ENCODE measurements at regions not wholly inside any gene's neighbourhood (a gene's known extent, or its start where the extent isn't known, plus 50 kb on each side); places are given as distances from the start of the nearest gene placed in this dataset.

GRCh38 chr10:52915391-52915790, 142.8 kb upstream of the MBL2 start:
- H3K27me3 Mint-ChIP-seq: no peaks in the 10 kb centered on the region
- no peaks in the 10 kb centered on the region for H3K9me3 Mint-ChIP-seq
- Histone ChIP-seq H3K4me1 (ENCODE audit: insufficient read depth, low read length) (no peaks in the 10 kb centered on the region), H3K36me3 (ENCODE audit: insufficient read depth, low read length) (no peaks in the 10 kb centered on the region), H3K27ac (ENCODE audit: low read depth in 1 of 2, low read length in 2 of 2) (no peak overlapping the region), H3K4me3 (ENCODE audit: low read length) (no peak overlapping the region), H3K27me3 (ENCODE audit: control insufficient read depth in 1 of 2, insufficient read depth in 2 of 2, low read length in 2 of 2) (no peaks in the 10 kb centered on the region), H3K9me3 (ENCODE audit: control insufficient read depth in 1 of 2, insufficient read depth in 1 of 2, low read length in 2 of 2) (no peaks in the 10 kb centered on the region)
- no peaks in the 10 kb centered on the region for H3K36me3 Mint-ChIP-seq (ENCODE audit: low read depth)
- ChIA-PET CTCF (no interaction called here), POLR2A (no interaction called here)
- ATAC-seq (ENCODE audit: poor library complexity) (no peak), DNase-seq (no peak)
- no peak overlapping the region for H3K27ac Mint-ChIP-seq
- H3K4me3 Mint-ChIP-seq: no peak overlapping the region
- intact Hi-C loops (cut with DNase I, micrococcal nuclease): no loop called here
- H3K4me1 Mint-ChIP-seq (ENCODE audit: low read depth): no peaks in the 10 kb centered on the region
- TF ChIP-seq CTCF (IDR thresholded peaks at IDR 0.05): no peak

DNA sequence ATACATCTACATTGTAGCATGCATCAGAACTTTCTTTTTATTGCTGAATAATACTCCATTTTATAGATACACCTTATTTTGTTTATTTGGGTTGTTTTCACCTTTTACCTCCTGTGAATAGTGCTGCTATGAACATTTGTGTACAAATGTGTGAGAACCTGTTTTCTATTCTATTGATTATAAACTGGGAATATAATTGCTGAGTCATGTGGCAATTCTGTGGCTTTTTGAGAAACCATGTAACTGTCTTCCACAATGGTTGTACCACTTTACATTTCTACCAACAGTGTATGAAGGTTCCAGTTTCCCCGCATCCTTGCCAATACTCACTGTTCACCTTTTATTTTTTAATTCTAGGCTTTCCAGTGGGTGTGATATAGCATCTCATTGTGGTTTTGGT, 138.6 kb upstream of the MBL2 start:
- H3K36me3 ChIP-seq (ENCODE audit: insufficient read depth, low read length): no peaks in the 10 kb centered on the region
- H3K27me3 ChIP-seq (ENCODE audit: control insufficient read depth in 1 of 2, insufficient read depth in 2 of 2, low read length in 2 of 2): no peaks in the 10 kb centered on the region
- DNase-seq (no peak), ATAC-seq (ENCODE audit: poor library complexity) (no peak)
- Mint-ChIP-seq H3K27ac (no peak overlapping the region), H3K4me3 (no peak overlapping the region), H3K4me1 (ENCODE audit: low read depth) (no peaks in the 10 kb centered on the region), H3K27me3 (no peaks in the 10 kb centered on the region), H3K36me3 (ENCODE audit: low read depth) (no peaks in the 10 kb centered on the region), H3K9me3 (no peaks in the 10 kb centered on the region)
- TF ChIP-seq CTCF (IDR thresholded peaks at IDR 0.05): no peak
- no peak overlapping the region for H3K4me3 ChIP-seq (ENCODE audit: low read length)
- no peaks in the 10 kb centered on the region for H3K4me1 ChIP-seq (ENCODE audit: insufficient read depth, low read length)
- no peaks in the 10 kb centered on the region for H3K9me3 ChIP-seq (ENCODE audit: control insufficient read depth in 1 of 2, insufficient read depth in 1 of 2, low read length in 2 of 2)
- intact Hi-C loops (cut with DNase I, micrococcal nuclease): no loop called here
- POLR2A ChIA-PET: no interaction called here
- CTCF ChIA-PET: no interaction called here
- no peak overlapping the region for H3K27ac ChIP-seq (ENCODE audit: low read depth in 1 of 2, low read length in 2 of 2)

DNA sequence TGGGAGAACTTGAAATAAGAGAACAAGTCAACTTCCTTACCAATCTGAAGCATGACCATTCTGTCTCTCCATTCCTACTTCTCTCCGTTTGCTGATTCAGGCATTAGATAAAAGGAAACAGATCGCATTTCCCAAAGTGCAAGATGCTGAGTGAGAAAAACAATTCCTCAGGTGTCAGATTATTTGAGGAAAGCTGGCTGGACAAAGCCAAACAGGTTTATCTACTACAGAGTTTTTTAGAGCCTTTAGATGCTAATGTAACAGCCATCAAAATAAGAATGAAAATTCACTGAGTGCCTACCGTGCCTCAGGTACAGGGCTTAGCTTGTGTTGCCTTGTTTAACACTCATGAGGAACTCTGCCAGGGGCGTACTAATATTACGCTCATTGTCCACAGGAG, 135.9 kb upstream of the MBL2 start:
- Mint-ChIP-seq H3K4me1 (ENCODE audit: low read depth) (no peaks in the 10 kb centered on the region), H3K9me3 (no peaks in the 10 kb centered on the region), H3K4me3 (no peak overlapping the region), H3K36me3 (ENCODE audit: low read depth) (no peaks in the 10 kb centered on the region), H3K27me3 (no peaks in the 10 kb centered on the region), H3K27ac (no peak overlapping the region)
- DNase-seq (no peak), ATAC-seq (ENCODE audit: poor library complexity) (no peak)
- intact Hi-C loops (cut with DNase I, micrococcal nuclease): no loop called here
- no peaks in the 10 kb centered on the region for H3K27me3 ChIP-seq (ENCODE audit: control insufficient read depth in 1 of 2, insufficient read depth in 2 of 2, low read length in 2 of 2)
- no peak for TF ChIP-seq CTCF (IDR thresholded peaks at IDR 0.05)
- H3K4me1 ChIP-seq (ENCODE audit: insufficient read depth, low read length): no peaks in the 10 kb centered on the region
- CTCF ChIA-PET: no interaction called here
- H3K4me3 ChIP-seq (ENCODE audit: low read length): no peak overlapping the region
- no peak overlapping the region for H3K27ac ChIP-seq (ENCODE audit: low read depth in 1 of 2, low read length in 2 of 2)
- POLR2A ChIA-PET: no interaction called here
- H3K36me3 ChIP-seq (ENCODE audit: insufficient read depth, low read length): no peaks in the 10 kb centered on the region
- H3K9me3 ChIP-seq (ENCODE audit: control insufficient read depth in 1 of 2, insufficient read depth in 1 of 2, low read length in 2 of 2): no peaks in the 10 kb centered on the region
